ENCODE measurements at regions not wholly inside any gene's neighbourhood (a gene's known extent, or its start where the extent isn't known, plus 50 kb on each side); places are given as distances from the start of the nearest gene placed in this dataset.

DNA sequence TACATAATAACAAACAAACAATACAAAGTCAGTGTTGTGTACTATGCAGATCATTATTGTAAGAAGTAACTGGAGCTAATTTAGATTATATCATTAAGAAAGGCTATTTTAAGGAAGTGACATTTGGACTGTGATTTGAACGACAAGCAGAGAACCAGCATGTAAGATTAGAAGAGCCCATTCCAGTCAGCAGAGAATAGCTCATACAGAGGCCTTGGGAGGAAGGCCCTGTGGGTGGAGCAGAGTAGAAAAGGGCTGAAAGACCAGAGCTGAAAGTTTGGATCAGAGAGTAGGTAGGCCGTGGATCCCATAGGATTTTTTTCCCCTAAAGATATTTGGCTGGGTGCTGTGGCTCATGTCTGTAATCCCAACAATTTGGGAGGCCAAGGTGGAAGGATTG lies 190.1 kb downstream of the OMA1 start (continued):
- TF ChIP-seq REST (IDR thresholded peaks at IDR 0.05) (no peak), NR2F2 (IDR thresholded peaks at IDR 0.05) (no peak)

DNA sequence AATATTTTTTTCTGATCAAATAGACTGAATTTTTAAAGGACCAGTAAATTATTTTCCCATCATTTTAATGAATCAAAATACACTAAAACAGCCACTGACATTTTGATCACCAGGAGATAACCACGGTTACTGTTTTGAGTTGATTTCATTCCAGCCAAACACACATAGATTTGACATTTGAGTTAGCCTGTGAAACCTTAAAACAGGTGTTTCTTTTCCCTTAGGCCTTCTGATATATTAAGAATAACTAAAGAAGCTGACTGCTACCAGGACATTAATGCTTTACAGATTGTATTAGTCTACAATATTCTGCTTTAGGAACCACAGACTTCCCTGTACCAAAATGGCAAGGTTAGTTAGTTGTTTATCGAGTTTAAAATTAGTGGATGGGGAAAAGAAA lies 193.4 kb downstream of the OMA1 start:
- H3K36me3 ChIP-seq (ENCODE audit: control insufficient read depth in 4 of 4, insufficient read depth in 3 of 4, low read depth in 1 of 4, low read length in 3 of 4), result no peaks in the 10 kb centered on the region
- no peak for DNase-seq (ENCODE audit: low spot score)
- H3K4me3 ChIP-seq (ENCODE audit: low read depth in 1 of 3, low read length in 3 of 3), result no peak overlapping the region
- no peaks in the 10 kb centered on the region for H3K27me3 ChIP-seq (ENCODE audit: control insufficient read depth in 4 of 4, insufficient read depth in 4 of 4, low read length in 3 of 4)
- TF ChIP-seq HNF4G (IDR thresholded peaks at IDR 0.05) (no peak), SP1 (IDR thresholded peaks at IDR 0.05) (no peak), HNF4A (conservative IDR thresholded peaks at IDR 0.05) (no peak), NR2F2 (IDR thresholded peaks at IDR 0.05) (no peak)
- TF ChIP-seq, protein P1, sequence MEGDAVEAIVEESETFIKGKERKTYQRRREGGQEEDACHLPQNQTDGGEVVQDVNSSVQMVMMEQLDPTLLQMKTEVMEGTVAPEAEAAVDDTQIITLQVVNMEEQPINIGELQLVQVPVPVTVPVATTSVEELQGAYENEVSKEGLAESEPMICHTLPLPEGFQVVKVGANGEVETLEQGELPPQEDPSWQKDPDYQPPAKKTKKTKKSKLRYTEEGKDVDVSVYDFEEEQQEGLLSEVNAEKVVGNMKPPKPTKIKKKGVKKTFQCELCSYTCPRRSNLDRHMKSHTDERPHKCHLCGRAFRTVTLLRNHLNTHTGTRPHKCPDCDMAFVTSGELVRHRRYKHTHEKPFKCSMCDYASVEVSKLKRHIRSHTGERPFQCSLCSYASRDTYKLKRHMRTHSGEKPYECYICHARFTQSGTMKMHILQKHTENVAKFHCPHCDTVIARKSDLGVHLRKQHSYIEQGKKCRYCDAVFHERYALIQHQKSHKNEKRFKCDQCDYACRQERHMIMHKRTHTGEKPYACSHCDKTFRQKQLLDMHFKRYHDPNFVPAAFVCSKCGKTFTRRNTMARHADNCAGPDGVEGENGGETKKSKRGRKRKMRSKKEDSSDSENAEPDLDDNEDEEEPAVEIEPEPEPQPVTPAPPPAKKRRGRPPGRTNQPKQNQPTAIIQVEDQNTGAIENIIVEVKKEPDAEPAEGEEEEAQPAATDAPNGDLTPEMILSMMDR (IDR thresholded peaks at IDR 0.05; ENCODE audit: low read depth, low read length, missing input control), result no peak
- TF ChIP-seq, protein P2, sequence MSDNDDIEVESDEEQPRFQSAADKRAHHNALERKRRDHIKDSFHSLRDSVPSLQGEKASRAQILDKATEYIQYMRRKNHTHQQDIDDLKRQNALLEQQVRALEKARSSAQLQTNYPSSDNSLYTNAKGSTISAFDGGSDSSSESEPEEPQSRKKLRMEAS (IDR thresholded peaks at IDR 0.05), result no peak
- TF ChIP-seq, protein P3, sequence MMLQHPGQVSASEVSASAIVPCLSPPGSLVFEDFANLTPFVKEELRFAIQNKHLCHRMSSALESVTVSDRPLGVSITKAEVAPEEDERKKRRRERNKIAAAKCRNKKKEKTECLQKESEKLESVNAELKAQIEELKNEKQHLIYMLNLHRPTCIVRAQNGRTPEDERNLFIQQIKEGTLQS (IDR thresholded peaks at IDR 0.05), result no peak
- WGBS, result 92% methylated on average over 2 of the region's 2 CpGs
- H3K9ac ChIP-seq (ENCODE audit: low read depth in 1 of 2, low read length in 2 of 2), result no peak overlapping the region
- no peaks in the 10 kb centered on the region for H3K9me3 ChIP-seq (ENCODE audit: control insufficient read depth in 4 of 4, low read length in 3 of 4)
- no peaks in the 10 kb centered on the region for H3K4me1 ChIP-seq (ENCODE audit: control insufficient read depth in 4 of 4, insufficient read depth in 4 of 4, low read length in 3 of 4)
- H3K27ac ChIP-seq (ENCODE audit: low read depth in 1 of 2, low read length in 2 of 2), result no peak overlapping the region

DNA sequence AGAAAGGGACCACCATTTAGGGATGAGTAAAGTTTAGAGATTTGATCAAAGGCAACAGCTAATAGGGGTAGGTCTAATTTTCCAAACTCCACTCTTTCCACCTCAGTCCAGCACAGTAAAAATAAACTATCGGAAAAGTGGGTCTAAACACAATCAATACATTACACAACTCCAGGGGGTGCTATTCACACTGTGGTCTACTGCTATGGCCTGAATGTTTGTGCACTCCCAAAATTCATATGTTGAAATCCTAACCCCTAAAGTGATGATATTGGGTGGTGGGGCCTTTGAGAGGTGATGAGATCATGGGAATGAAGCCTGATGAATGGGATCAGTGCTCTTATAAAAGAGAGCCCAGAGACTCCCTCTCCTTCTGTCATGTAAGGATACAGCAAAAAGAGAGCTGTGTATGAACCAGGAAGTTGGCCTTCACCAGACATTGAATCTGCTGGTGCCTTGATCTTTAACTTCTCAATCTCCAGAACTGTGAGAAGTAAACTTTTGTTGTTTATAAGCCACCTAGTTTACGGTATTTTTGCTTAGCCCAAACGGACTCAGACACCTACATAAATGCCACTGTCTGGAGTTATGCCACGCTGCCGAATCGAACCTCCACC lies 193.9 kb downstream of the OMA1 start:
- no peaks in the 10 kb centered on the region for H3K9me3 ChIP-seq (ENCODE audit: control insufficient read depth in 4 of 4, low read length in 3 of 4)
- no peak overlapping the region for H3K9ac ChIP-seq (ENCODE audit: low read depth in 1 of 2, low read length in 2 of 2)
- WGBS, result 95% methylated on average over 6 of the region's 6 CpGs
- H3K27ac ChIP-seq (ENCODE audit: low read depth in 1 of 2, low read length in 2 of 2), result no peak overlapping the region
- TF ChIP-seq EGR1 (IDR thresholded peaks at IDR 0.05; ENCODE audit: low read depth in 2 of 2) (no peak), RXRA (IDR thresholded peaks at IDR 0.05) (no peak), TAF1 (conservative IDR thresholded peaks at IDR 0.05) (no peak), HNF4A (conservative IDR thresholded peaks at IDR 0.05) (no peak), ZBTB33 (IDR thresholded peaks at IDR 0.05) (no peak), SP1 (IDR thresholded peaks at IDR 0.05) (no peak), FOXA2 (IDR thresholded peaks at IDR 0.05) (no peak), NR2F2 (IDR thresholded peaks at IDR 0.05) (no peak)
- TF ChIP-seq, protein P2 (IDR thresholded peaks at IDR 0.05), result no peak
- no peaks in the 10 kb centered on the region for H3K27me3 ChIP-seq (ENCODE audit: control insufficient read depth in 4 of 4, insufficient read depth in 4 of 4, low read length in 3 of 4)
- no peak overlapping the region for H3K4me3 ChIP-seq (ENCODE audit: low read depth in 1 of 3, low read length in 3 of 3)
- no peaks in the 10 kb centered on the region for H3K4me1 ChIP-seq (ENCODE audit: control insufficient read depth in 4 of 4, insufficient read depth in 4 of 4, low read length in 3 of 4)
- DNase-seq (ENCODE audit: low spot score), result no peak
- no peaks in the 10 kb centered on the region for H3K36me3 ChIP-seq (ENCODE audit: control insufficient read depth in 4 of 4, insufficient read depth in 3 of 4, low read depth in 1 of 4, low read length in 3 of 4)

Measured in liver (tissue), 8 donors.